HG03520 (cell line): ENCODE measurements at regions not wholly inside any gene's neighbourhood (a gene's known extent, or its start where the extent isn't known, plus 50 kb on each side); places are given as distances from the start of the nearest gene placed in this dataset.
"Not testable (repeated sequence)": the region's sequence is repeated elsewhere in the genome, so short reads cannot be mapped to it uniquely, and the experiment has no call there.

Experiments
- ATAC-seq: cut with Tn5 transposase; IDR thresholded peaks from one replicate; pipeline ENCODE4 v1.9.1; 2021; ENCODE audit warnings: mild to moderate bottlenecking, moderate library complexity; ENCODE audit not compliant: unreplicated experiment

DNA sequence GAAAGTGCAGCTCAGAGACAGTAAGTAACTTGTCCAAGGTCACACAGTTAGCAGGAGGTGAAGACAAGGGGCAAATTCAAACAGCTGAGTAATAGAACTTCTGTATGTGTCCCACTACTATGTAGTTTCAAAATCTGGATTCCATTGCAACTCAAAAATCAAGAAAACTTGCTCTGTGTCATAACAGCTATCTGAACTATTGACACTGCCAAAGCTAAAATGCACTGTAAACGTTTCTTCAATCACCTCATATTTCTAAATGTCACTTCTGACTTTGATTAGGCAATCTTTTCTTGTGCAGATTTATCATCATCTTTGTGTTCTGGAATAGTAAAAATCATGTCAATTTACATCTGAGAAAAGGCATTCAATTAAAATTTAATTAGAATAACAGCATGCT, 957.6 kb downstream of the MRPL39 start:
- ATAC-seq = no peak

DNA sequence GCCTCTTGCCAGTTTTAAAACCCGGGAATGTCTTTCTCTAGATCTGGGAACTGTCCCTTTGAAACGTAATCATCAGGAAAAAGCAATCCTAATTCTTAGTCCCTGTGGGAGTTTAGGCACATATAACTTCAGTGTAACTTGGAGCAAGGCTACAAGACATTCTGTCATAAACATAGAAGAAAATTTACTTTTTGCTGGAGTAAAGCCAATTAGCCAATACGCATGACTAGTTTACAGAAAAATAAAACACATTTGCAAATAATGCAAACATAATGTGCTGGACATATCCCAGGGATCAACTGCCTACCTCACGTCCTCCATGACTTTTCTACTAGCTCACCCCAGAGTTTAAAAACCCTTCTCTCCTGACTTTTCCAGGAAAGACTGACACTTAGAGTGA, 970.6 kb downstream of the MRPL39 start:
- ATAC-seq = no peak

DNA sequence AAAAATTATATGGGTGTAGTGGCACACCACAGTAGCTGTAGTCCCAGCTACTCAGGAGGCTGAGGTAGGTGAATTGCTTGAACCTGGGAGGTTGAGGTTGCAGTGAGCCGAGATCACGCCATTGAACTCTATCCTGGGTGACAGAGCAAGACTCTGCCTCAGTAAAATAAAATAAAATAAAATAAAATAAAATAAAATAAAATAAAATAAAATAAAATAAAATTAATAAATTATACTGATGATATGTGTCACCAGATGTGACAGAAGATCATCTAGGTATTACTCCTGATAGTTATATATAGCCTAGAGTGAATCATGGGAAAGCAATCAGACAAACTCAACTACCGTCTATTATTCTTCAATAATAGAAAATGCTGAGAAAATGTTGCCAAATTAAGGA, 972.5 kb downstream of the MRPL39 start:
- ATAC-seq = no peak

DNA sequence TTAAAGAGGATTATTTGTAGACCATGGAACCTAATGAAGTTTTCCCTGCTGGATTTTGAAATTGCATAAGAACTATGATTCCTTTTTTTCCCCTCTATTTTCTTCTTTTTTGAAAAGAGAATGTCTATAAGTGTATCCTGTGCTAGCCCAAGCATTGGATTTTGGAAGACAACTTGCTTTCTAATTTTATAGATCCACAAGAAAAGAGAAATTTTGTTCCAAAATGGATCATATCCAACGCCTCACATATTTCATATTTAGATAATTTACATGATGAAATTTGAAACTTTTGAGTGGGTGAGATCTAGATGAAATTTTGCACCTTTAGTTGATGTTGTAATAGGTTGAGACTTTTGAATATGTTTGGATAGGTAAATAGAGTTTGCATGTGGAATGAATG, 978.7 kb downstream of the MRPL39 start:
- no peak for ATAC-seq

DNA sequence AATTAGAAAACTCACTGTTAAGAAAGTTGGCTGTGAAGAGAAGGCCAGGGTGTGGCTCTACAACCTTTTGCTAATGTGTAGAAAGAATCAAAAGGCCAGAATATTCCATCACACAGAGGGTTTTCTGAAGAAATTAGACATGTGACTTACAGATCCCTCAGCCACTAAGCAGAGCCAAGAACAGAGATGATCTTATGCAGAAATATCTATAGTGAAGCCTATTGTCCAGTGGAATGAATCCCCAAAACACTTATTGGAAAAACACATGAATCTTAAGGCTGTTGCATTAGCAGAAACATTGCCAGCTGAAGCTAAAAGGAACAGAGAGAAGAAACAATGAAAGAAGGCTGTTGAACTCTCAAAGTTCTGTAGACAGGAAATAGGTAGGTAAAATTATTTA, 979.2 kb downstream of the MRPL39 start:
- no peak for ATAC-seq

DNA sequence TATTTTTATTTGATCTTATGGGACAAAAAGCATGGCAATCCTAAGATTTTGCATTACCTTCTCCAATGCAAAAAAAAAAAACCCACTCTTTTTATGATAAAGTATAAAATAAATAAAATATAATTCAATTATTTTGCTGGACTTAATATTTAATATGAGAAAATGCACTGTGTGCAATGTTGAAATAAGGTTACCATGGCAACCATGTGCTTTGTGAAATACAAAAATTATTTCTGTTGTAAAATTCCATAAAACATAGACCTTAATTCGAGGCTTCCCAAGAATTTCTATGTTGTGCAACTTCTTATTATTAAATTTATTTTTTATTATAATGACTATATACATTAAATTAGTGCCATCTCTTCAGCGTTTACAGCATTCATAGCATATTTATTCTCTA, 989.5 kb downstream of the MRPL39 start:
- no peak for ATAC-seq

DNA sequence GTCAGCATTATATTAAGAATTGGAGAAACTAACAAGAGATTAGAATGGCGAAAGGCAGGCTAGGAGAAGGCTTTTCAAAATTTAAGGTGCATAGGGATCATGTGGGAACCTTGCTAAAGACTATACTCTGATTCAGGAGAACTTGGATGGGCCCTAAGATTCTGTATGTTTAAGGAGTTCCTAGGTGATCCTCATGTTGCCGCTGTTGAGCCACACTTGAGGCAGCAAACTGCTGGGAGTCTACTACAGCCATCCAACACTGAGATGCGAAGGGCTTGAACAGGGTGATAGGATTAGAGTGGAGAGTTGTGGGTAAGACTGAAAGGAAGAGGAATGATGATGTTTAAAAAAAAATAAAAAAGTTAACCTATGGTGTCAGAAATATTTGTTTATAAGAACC, 1013.2 kb downstream of the MRPL39 start:
- ATAC-seq = no peak

DNA sequence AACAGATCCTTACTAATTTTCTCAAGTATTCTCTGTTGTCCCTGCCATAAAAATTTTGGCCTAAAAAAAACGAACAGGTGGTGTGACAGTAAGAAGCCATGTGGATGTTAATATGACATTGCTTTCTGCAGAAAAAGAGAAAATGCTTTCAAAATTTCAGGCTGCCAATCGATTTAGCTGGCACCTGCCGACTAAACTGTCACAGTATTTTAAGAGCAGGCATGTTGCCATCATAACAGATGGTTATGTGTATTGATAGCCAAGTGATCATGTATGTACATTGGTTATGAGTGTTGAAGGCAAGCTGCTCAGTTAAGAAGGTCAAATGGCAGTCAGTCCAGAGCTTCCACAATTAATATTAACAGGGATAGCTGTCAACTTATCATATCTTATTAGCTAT, 1017.0 kb downstream of the MRPL39 start:
- no peak for ATAC-seq

DNA sequence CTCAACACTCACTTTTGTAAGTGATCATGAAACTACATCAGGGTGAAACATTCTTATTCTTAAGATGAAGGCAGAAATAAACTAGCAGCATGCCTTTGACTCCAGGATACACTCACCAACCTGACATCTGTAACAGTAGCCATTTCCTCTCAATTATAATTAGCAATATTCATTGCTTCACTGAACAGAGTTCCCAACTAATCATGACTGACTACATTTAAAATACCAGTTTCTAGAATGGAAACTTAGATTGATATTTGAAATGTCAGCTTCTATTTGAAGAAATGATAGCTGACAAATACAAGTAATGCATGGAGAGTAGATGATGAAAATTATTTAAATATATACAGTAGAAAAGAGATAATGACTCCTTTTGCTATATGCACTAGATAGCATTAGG, 1023.8 kb downstream of the MRPL39 start:
- ATAC-seq = no peak

DNA sequence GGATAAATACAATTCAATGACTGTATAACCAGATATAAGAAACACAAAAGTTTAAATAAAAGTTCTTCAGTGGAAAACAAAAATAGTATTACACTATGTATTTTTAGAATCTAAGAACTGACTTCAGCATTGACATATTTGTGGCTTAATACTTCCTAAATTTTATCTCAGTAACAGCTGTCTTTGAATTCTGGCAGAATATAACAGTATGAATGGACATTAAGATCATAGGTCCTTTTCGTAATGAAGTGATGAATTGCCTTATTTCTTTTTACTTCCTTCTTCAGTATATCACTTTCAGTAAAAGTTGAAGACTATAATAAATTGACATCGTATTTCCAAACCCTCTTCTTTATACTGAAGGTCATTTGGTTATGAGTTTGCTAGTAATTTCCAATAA, 1030.0 kb downstream of the MRPL39 start:
- ATAC-seq = no peak

DNA sequence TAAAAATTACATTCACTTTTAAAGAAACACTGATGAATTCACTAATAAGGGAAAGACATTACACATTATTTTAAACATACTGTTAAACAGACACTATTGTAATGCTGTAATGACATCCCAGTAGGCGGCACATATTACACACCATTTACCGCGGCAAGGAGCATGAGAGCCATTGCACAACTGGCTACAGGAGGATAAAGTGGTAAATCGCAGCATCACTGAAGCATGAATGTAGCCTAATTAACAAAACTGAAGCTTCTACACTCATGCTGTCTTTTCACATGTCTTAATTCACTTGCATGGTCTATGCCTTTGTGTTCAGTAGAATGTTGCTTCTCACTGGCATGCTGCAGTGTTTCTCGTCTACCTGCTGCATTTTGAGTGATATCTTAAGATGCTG, 1046.0 kb downstream of the MRPL39 start:
- ATAC-seq = no peak

DNA sequence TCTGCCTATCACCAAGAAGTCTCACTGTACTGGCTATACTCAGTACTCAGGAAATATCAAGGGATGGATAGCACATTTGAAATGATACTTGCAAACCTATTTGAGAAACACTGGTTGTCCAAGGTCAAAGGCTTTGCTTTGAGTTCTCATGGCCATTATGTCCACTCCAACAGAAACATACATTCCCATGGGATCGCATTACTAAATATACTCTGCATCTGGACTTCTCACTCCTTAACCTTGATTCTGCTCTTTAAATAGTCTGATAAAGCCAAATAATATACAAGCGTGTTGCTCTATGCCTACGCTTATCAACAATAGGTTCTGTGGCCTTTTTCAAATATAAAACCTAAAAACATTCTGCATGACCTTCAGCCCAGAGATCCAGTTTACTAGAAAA, 1054.8 kb downstream of the MRPL39 start:
- ATAC-seq = no peak

DNA sequence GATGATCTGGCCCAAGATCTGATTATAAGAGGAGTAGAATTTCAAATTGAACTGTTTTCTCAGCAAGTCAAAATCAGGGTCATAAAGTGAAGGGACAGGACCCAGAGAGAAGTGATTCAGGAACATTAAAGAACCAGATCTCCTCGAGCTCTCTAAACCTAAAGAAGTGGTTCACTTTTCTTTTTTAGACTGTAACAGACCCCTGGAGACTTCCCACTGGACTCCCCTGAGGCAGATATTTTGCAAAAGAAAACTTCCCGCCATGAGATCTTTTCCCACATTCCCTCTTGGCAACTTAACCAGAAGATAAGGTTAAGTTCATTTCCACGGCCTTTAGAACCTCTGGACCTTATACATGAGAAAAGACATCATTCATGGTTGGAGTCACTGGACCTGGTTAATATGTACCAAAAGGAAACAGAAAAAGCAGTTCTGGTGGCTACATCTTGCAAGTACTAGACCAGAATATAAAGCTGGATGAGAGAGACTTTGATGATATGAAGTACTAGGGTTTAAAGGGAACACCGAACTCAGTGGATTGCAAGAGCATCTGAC, 1061.4 kb downstream of the MRPL39 start:
- no peak for ATAC-seq

DNA sequence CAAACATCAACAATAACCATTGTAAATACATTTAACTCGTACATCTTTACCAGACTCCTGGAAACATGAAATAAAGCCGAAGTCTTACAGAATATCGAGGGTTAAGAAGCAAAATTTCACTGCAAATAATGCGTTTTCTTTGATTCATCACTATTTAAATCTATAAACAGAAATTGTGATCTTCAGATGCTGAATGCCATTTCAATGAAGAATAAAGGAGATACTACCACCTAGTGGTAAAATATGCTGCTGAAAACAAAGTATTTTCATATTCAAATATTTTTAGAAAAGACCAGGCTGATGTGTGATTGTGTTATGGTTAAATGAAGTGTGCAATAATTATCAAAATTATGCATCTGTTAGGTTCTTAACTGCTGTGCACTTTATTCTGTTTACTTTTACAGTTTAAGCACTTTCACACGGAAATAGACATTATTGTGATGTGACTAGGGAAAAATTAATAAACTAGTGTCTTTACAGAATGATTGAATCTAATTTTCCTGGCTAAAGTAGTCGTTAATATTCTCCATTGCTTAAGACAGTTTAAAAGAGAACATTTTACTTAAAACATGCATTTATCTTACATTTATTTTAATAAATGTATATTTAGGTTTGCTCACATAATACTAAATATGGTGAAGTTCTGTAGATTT, 1093.1 kb downstream of the MRPL39 start:
- ATAC-seq = no peak

DNA sequence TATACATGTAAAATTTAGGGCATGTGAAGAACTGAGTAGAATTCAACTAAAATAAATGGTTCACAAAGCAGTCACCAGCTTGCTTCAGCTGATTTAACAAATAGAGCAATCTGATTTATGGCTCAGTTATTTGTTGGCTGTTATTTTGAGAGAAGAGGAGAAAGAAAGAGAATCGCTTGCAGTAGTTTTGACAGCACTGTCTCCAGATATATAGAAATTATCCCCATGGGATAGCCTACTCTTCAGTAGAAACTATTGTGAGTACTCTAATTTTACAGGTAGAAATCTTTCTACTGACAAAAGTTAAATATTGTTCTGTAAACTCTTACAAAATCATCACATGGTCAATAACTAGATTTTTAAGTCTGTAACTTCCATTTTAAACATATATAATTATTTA, 1098.2 kb downstream of the MRPL39 start:
- no peak for ATAC-seq

DNA sequence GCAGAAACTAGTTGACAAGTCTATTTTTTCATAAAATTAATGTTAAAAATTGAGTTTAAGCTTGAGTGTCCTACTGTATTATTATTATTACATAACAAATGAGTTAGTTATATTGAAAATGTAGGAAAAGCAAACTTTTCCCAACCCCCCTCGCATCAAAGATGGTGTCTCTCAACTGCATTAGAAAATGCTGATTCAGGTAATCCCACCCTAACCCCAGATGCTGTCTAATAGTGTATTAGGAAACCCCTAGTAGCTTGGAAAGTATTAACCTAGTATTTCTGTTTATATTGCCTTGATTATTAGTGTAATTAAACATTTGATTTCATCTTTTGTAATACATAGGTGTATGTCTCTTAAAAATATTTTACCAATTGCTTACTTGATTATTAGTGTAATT, 1120.3 kb downstream of the MRPL39 start:
- ATAC-seq = no peak

DNA sequence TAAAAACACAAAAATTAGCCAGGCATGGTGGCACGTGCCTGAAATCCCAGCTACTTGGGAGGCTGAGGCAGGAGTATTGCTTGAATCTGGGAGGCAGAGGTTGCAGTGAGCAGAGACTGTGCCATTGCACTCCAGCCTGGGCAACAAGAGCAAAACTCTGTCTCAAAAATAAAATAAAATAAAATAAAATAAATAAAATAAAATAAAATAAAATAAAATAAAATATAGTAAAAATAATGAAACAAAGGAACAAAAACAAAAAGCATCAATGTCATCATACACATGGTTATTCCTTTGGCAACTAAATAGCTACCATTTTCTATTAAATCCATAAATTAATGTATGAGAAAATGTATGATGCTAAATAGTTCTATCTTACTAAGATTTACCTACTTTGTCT, 1123.9 kb downstream of the MRPL39 start:
- not testable (repeated sequence) for ATAC-seq

DNA sequence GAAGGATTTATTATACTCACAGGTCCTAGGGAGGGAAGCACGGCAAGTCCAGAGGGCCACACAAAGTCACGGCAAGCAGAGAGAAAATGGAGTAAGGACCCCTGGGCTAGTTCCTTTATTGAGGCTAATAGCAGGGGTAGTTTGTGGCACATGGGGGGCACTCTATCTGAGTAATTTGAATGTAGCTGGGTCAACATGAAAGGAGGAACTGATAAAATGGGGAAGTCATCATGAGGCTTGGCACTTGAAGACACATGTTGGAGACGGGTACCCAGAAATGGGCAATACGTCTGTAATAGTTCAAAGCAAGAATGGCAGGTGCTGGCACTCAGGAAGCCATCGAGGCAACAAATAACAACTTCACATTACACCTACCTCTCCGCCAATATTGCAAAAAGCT, 1136.4 kb downstream of the MRPL39 start:
- no peak for ATAC-seq

DNA sequence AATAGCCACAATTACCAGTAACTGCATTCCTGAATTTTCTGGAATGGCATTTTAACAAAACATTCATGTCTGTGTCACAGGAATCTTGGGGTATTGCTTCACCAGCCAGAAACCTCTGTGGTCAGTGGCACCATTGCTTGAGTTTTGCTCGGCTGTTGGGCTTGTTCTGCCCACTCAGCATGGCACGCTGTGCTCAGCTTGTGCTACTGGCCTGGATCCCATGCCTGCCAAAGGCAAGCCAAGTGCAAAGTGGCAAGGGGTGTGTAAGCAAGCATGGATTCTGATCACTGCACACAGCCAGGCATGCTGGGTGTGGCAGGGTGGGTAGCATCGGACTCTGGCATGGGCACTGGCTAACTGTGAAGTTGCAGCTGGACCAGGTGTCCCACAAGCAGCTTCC, 1150.9 kb downstream of the MRPL39 start:
- ATAC-seq = no peak

DNA sequence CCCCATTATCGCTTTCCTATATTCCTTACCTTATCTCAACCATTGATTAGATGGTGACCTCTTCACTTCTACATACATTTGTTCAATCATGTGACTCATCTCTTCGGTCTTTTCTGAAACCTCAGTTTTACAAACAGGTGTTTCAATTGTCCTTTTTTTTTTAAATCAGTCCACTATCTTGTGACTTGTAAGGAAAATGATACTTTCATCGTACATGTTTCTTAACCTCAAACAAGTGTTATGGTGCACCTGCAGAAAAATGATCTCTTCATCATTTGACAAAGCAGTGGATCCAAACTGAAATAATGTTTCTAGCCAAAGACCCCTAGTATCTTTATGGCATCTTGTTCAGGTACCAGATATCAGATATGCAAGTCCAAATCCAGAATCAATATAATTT, 1157.2 kb downstream of the MRPL39 start:
- ATAC-seq = no peak

DNA sequence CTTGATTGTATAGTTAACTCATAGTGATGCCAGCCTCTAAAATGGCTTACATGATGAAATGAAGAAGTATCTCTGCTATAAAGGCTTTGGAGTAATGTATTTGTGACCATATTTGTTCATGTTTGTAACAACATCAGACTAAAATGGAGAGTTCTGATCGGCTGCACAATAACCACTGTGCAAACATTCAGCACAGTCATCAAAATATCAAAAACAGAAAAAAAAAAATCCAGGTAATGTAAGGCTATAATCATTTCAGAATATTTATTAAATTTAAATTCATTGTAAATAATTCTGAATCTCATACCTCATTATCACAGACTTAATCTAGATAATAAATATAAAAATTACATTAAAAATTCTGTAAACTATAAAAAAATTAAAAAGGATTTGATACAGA, 1161.8 kb downstream of the MRPL39 start:
- no peak for ATAC-seq

DNA sequence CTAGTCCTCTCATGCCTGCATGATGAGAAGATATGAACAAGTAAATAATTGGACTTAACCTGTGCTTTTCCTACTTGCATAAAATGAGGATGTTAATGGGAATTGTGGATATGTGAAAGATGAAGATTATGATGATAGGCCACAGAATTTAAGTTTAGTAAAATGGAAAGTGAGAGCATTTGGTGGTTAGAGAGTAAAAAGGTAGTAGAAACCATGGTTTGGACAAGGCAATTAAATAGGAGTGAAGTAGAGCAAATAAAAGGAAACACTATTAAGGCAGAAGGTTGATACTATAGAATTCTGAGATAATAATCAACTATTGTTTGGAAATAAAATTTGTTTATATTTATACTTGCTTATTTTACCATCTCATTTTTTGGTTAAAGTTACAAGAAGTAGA, 1162.5 kb downstream of the MRPL39 start:
- no peak for ATAC-seq

DNA sequence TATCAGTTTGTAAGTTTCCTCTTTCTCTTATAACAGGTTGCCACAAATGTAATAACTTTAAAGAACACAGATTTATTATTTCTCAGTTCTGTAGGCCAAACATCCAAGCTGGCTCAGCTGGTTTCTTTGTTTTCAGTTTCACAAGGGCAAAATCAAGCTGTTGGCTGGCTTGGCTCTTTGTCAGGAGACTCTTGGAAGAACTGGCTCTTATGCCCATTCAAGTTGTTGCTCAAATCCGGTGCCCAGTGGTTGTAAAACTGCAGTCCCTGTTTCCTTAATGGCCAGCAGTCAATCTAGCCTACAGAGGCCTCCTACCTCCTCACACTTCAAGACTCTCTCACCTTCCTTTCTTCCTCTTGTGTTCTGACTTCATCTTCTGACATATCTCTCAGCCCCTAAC, 1171.0 kb downstream of the MRPL39 start:
- ATAC-seq = no peak
